ENCODE measurements at regions not wholly inside any gene's neighbourhood (a gene's known extent, or its start where the extent isn't known, plus 50 kb on each side); places are given as distances from the start of the nearest gene placed in this dataset.
"Not testable (repeated sequence)": the region's sequence is repeated elsewhere in the genome, so short reads cannot be mapped to it uniquely, and the experiment has no call there.

DNA sequence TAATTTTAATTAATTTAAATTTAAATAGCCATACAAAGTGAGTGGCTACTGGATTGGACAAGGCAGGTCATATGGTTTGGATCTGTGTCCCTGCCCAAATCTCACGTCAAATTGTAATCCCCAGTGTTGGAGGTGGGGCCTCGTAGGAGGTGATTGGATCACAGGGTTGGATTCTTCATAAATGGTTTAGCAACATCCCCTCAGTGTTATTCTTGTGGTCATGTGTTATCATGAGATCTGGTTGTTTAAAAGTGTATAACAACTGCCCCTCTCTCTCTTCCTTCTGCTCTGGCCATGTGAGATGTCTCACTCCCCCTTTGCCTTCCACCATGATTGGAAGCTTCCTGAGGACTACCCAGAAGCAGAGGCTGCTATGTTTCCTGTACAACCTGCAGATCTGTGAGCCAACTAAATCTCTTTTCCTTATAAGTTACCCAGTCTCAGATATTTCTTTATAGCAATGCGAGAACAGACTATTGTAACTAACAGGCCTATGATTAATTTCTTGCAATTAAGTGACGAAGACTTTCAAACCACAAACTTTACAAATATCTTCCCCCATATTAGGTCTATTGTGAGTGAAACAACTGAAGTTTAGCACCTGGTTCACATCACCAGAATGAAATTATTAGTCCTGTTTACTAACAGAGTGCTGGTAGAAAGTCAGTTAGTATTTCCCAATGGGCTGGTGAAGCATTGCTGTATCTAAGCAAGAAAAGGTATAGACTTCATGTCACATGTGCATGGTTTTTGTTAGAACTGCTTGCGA, 60.0 kb upstream of the TNFAIP3 start:
- no peak for DNase-seq

DNA sequence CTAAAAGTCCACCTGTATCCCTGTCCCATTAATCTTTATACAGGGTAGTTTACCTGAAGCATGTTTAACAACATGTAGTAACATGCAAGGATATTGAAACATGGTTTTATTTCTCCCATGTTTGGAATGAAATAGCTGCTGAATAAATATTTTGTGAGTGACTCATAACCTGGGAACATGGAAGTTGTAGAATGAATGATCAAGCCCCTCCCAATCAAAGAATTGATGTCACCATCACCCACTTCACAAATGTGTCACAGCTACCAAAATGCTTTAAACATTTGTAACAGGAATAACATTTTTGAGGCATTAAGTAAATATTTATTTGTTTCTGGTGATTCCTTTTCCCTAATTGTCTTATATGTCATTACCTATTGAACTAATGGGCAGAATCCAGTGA, 58.9 kb upstream of the TNFAIP3 start:
- DNase-seq: no peak

DNA sequence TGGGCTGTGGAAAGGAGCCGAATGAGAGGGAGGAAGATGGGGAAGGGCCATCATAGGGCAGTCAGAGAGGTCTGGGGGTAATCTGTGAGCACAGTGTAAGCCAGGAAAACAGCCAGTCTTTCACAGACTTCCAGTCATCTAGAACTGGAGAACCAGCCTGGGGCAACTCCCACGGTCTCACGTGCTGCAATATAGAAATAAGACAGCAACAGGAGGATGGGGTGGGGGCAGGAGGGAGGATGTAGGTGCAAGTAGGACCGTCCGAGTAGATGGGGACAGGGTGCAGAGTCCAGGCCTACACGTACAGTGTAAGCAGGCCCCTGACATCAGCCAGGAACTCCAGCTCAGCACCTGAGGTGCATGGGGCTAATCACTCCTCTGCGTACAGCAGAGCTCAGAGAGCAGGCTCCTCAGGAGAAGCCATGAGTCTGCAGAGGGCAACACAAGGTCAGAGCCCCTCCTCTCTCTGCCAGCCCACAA, 58.2 kb upstream of the TNFAIP3 start:
- no peak for DNase-seq

DNA sequence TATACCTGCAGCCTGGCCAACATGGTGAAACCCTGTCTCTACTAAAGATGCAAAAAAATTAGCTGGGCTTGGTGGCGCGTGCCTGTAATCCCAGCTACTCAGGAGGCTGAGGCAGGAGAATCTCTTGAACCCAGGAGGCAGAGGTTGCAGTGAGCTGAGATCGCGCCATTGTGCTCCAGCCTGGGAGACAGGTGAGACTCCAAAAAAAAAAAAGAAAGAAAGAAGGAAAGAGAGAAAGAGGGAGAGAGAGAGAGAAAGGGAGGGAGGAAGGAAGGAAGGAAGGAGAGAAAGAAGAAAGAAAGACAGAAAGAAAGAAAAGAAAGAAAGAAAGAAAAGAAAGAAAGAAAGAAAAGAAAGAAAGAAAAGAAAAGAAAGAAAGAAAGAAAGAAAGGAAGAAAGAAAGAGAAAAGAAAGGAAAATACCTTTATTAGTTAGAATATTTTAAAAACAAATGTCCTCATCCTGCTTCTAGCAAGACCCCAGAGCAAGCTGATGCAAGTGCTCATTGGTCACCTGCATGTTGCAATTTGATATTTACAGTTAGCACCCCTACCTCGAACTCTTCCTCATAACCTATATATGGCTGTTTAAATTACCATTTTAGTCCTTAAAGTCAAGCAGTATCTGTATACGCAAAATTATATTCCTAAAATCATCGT, 57.0 kb upstream of the TNFAIP3 start:
- not testable (repeated sequence) for DNase-seq

DNA sequence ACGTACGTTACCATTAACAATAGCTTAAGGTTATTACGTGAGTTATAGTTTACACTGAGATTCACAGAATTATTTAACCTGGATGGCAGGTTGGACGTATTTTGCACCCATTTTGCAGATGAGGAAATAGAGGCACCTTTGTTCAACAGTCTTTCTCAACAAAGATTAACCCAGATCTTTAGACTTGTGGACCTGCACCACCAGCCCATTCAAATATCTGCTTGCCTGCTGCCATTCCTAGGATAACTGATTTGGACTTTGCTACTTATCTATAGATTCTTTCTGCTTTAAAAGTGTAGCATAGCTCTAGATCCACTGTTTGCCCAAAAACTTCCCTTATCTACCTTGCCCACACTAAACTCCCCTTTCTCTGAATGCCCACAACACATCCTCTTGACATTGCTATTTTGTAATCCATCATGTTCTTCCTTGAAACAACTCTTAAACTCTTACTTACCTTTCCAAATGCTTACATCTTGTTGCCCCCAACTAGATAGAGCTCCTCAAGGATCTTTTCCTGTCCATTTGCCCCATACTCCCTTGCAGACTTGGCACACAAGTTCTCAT, 56.4 kb upstream of the TNFAIP3 start:
- DNase-seq: no peak

DNA sequence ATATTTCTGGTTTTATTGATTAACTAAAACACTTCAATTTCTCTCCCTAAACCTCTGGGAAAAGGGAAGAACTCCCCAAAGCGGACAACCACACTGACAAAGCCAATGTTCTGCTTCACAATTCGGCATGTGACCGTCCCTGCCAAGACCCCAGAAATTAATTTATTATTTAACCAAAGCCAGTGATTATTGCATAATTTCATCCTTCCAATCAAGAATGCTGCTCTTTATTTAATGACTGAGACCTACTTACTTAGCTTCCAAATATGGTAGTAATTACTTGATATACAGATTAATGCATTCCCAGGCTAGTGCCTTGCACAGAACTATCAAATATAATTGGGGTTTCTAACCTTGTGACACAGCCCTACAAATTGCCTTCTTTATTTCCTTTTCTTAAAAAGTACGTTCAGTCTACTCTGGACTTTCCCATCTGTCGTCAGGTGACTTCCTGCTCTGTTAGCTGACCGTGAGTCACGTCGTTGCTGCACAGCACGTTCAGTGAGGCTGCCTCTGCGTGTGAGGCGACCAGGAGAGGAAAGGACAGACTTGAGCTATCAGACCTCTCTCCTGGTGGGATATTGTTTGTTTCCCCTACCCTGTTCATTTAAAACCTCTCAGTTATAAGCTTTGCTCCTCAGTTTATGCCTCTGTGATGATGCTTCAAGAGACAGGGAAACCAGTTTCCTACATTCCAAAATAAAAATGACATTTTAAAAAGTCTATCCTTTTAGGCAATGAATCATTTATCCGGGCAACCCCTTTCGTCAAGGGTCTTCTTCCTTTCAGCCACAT, 55.7 kb upstream of the TNFAIP3 start:
- no peak for DNase-seq

DNA sequence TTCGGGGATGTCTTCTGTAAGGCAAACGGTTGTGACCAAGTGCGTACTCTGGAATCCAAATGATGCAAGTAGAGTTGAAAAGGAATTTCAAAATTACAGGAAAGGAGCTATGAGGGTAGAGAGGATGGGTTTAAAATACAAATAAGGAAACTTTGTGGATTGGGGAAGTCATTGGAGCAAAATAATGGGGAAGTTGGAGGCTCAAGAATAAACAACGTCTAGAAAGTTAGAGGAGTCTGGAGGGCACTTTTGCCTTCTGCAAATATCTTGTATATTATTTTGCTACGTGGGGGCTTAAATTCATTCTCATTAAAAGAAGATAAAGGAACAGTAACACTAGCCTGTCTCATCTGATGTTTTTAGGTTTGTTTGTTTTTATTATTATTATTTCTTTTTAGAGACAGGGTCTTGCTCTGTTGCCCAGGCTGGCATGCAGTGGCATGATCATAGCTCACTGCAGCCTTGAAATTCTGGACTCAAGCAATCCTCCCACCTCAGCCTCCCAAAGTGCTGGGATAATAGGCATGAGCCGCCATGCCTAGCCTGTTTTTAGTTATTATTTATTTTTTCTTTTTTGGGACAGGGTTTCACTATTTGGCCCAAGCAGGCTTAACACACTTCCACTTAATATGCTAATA, 55.0 kb upstream of the TNFAIP3 start:
- no peak for DNase-seq

DNA sequence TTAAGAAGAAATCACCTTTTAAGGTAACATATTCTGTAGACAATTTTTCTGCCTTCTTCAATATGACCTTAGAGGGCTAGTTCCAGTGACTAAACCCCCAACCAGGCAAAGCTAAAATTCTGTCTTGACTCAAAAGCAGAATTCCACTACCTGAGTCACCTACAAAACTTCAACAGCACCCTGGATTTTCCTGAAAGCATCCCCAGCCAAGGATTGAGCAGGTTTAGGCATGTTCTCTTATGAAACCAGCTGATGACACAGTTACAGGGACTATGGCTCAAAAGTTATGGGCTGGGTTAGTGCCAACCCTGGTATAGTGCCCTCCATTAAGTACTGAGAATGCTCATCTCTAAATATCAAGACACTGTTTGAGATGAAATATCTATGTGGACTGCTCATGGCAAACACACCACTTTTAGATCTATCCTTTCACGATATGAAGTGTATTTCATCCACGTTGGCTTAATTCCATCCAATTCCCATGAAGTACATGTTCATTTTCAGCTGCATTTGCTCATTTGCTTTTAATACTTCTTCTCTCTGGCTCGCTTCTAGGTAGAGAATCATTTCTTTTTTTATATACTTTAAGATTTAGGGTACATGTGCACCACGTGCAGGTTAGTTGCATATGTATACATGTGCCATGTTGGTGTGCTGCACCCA, 53.6 kb upstream of the TNFAIP3 start:
- no peak for DNase-seq

DNA sequence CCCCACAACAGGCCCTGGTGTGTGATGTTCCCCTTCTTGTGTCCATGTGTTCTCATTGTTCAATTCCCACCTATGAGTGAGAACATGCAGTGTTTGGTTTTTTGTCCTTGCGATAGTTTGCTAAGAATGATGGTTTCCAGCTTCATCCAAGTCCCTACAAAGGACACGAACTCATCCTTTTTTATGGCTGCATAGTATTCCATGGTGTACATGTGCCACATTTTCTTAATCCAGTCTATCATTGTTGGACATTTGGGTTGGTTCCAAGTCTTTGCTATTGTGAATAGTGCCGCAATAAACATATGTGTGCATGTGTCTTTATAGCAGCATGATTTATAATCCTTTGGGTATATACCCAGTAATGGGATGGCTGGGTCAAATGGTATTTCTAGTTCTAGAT, 53.0 kb upstream of the TNFAIP3 start:
- not testable (repeated sequence) for DNase-seq

DNA sequence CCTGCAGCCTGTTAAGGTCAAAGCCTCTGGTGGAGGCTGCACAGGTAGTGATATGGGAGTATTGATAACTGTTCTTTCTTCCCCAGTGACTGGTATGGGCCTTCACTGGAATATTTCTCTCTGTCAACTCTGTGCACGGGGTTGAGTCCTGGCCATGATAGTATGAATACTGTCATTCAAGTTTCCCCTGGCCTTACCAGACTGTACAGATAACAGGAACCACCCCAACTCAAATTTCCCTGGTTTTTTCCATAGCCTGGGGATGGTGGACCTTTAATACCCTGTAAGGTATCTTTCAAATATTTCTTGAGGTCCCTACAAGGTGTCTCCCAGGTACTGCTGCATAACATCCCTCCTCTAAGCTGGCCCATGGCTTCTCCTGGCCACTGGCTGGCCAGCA, 51.4 kb upstream of the TNFAIP3 start:
- no peak for DNase-seq

DNA sequence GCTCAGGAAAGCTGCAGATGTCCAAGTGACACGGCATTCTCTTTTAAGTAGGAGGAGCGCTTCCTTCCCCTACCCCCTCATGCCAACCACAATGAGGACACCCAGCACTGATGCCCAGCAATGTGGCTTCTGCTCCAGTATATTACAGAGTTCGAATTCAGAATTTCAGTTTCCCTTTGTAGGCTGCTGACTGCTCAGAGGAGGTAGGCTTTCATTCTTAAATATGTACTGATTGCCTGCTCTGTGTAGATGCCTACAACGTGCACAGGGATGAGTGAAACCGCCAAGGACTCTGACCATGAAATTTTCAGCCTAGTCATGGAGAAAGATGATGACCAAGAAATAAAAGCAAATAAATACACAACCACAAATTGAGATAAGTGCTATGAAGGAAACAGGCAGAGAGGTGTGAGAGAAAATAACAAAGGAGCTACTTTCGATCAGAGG, 50.9 kb upstream of the TNFAIP3 start:
- DNase-seq: no peak

DNA sequence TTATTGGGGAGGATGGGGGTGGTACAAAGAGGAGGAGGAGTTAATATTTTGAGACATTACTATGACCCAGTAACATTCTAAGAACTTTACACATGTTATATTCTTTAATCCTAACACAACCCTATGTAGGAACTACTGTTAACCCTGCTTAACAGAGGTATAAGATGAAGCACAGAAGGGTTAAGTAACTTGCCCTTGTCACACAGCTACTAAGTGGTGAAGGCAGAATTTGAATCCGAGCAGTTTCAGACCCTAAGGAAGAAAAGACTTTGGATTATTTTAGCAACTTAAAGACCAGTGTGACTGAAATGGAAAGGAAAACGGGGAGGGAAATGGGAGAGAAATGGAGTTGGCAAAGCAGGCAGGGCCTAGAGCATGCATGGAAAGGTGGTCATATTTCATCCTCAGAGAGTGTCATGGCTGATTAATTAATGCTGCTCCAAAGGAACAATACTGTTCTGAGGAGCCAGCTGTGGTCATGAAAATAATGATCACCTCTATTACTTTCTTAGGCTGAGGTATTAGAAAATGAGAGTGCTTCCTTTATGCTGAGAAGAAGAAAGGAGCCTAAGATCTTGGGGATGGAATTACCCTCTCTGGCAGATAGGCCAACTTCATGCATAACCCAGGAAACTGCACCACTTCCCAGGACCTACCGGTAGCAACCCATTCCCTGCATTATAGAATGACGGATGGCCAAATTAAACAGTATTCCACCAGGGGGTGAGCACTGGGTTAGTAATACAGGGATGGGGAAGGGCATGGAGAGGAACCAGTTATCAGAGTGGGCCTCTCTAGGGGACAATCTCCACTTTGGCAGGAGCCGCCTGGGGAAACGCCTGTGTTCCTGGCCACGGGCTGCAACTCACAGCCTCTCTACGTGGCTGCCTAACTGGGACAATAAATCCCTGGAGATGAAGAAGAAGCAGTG, 50.1 kb upstream of the TNFAIP3 start:
- DNase-seq: no peak
